Ramos (cell line): ENCODE measurements at regions not wholly inside any gene's neighbourhood (a gene's known extent, or its start where the extent isn't known, plus 50 kb on each side); places are given as distances from the start of the nearest gene placed in this dataset.
"Not testable (repeated sequence)": the region's sequence is repeated elsewhere in the genome, so short reads cannot be mapped to it uniquely, and the experiment has no call there.

Source experiments
- in situ Hi-C: fragments of 300-500 bp; cut with MboI; formaldehyde crosslinking; loops from one replicate; pipeline ENCODE4 v1.14.3; 2022; ENCODE audit warnings: low sequenced_read_pairs; ENCODE audit not compliant: unreplicated experiment

- in situ Hi-C loops, result no loop called here
Measured at GRCh38 chr1:182331387-182331786, 60.2 kb downstream of the GLUL start.

DNA sequence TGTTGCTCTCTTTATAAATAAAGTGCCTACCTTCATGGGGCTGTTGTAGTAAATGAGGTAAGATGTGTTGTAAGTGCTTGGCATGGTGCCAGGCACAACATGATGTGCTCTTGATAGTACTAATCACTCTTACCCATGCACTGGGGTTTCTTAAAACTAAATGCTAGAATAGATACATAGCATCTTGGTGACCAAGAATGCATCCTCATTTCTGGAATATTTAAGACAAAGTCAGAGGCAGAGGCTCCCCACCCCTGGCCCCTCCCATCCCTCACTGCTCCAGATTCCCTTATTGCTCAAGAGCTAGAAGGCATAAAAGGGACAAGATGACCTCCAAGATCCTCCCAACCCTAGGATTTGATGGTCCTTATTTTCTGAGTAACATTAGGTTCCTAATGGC, 61.3 kb downstream of the GLUL start:
- in situ Hi-C loops, result no loop called here

DNA sequence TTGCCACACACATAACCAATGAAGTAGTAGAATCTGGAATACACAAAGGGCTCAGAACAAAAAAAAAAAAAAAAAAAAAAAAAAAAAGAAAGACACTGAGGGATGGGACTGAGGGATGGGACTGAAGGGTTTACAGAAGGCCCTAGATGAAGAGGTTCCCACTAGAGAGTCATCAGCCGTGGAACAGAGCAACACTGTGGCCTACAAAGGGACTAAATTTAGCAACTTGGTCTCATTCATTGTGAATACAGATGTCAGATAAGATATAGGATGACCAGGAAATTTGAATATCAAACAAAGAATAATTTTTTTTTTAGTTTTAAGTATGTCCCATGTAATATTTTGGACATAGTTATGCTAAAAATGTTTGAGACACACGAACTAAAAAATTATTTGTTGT, 62.1 kb downstream of the GLUL start:
- in situ Hi-C loops, result no loop called here

- in situ Hi-C loops, result no loop called here
Measured at GRCh38 chr1:182328591-182328990, 63.0 kb downstream of the GLUL start.

- in situ Hi-C loops, result no loop called here
Measured at GRCh38 chr1:182325339-182325738, 66.3 kb downstream of the GLUL start.

GRCh38 chr1:182321532-182321931, 70.1 kb downstream of the GLUL start:
- in situ Hi-C loops, result not testable (repeated sequence)

DNA sequence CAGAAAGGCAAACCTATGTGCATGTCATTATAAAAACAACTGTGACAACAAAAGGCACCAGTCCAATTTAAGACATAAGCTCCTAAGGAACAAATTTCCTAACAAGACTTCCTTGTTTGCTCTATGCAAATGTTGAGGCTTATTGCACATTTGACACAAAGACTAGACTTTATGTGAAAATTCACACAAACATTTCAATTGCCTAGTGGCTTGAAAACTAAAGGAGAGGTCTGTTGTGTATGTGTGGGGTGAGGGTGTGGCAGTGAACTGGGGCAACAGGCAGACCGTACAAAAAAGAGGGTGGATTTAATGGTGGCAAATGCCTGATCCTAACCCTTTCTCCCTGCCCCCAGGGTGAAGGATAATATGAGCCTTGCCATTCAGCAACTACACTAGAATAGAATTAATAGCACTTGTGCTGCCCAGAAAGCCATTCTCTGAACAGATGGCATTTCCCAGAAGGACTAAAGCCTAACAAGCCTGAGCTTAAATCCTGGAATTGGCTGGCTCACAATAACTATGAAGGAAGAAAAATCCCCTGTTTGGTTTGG, 73.9 kb downstream of the GLUL start:
- in situ Hi-C loops, result no loop called here

- in situ Hi-C loops, result not testable (repeated sequence)
Measured at GRCh38 chr1:182316454-182316853, 75.1 kb downstream of the GLUL start.

- in situ Hi-C loops, result no loop called here
Measured at GRCh38 chr1:182315167-182315556, 76.4 kb downstream of the GLUL start.

DNA sequence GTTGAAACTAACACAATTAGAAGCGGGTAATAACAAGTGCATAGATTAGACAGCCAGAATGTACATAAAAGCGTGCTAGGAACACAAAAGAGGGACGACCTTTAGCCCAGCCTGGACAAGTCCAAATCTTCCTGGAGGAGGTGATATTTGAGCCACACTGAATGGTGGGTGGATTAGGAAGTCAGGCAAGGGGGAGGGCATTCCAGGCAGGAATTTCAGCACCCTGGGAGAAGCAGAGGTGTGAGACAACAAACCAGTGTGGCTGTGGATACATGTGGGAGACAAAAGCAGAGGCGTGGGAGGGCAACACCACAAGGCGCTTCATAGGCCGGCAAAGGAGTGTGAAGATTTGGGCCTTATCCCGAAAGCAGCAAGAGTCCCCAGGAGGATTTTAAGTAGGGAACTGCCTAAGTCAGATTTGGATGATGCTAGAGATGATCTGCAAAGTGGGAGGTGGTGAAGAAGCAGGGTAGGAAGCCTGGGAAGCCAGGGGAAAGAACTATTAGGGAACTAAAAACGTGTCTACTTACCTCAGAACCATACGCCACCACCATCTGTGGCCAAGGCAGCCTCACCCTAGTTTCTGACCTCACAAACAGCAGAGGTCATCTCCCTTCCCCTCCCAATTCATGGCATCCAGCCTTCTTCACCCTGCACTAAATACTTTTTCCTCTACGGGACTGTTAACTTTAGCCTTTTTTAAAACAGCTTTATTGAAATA, 81.8 kb downstream of the GLUL start:
- in situ Hi-C loops, result no loop called here

DNA sequence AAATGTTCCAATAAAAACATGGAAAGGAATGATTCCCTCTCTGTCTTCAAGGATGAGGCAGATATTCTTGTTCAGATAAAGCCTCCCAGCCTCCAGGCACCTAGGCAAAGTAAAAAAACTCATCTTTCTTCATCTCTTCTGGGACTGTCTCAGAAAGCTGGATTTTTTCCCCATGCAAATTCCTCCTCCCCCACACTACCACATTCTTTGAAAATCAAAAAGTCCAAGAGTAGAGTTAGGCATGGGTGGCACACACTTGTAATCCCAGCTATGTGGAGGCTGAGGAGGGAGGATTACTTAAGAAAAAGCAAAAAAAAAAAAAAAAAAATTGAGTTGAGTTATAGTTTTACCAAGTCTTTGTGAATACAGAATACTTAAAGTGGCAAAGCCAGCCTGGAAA, 82.8 kb downstream of the GLUL start:
- in situ Hi-C loops, result no loop called here

DNA sequence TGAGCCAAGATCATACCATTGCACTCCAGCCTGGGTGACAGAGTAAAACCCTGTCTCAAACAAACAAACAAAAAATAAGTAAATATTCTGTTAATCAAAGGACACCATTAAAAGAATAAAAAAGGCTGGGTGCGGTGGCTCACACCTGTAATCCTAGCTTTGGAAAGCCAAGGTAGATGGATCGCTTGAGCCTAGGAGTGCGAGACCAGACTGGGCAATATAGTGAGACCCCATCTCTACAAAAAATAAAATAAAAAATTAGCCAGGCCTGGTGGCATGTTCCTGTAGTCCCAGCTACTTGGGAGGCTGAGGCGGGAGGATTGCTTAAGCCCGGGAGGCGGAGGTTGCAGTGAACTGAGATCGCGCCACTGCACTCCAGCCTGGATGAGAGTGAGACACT, 84.1 kb downstream of the GLUL start:
- in situ Hi-C loops, result not testable (repeated sequence)

DNA sequence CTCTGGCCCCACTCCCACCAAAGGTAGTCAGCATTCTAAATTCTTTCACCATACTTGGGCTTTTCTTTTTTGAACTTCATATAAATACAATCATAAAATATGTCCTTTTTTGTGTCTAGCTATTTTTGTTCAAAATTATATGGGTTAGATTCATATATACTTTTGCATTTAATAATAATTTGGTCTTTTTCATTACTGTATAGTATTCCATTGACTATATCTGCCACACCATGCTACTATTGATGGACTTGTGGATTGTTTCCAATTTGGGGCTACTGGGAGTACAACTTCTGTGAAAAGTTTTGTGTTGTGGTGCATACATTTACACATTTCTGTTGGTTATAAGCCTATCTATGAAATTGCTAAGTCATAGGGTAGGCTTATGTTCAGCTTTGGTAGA, 85.7 kb downstream of the GLUL start:
- in situ Hi-C loops, result no loop called here

DNA sequence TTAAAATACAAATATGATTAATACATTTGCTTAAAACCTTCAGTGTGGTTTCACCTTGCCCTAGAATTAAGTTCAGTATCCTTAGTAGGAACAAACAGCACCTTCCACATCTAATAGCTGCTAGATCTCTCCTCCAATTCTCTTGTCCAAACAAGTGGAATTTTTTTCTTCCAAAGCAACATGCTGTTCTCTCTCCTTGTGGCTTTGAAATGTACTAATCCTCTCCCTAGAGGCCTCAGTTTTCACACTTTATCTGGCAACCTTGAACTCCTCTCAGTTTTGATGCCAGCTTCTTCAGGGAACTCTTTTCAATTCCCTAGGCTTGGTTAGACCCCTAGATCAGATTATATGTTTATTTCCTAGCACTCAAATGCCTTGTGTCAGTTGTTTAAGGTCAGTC, 87.0 kb downstream of the GLUL start:
- in situ Hi-C loops, result no loop called here

DNA sequence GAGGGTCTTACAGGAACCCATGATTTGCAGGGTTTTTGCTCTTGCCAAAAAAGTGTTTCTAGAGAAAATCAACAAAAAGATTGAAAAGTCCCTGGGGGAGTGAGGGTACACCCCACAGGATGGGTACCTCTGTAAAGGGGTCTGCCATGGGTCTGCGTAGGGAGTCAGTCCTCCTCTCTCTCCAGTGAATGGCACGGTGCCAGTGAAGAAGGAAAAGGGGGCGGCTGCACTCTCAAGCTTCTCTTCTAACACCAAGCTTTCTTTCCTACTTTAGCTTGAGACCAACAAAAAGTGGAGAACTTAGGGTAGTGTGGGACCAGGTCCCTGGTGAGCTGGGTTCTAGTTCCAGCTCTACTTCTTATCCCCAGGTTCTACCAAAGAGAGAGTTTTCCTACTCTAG, 87.4 kb downstream of the GLUL start:
- in situ Hi-C loops, result no loop called here

DNA sequence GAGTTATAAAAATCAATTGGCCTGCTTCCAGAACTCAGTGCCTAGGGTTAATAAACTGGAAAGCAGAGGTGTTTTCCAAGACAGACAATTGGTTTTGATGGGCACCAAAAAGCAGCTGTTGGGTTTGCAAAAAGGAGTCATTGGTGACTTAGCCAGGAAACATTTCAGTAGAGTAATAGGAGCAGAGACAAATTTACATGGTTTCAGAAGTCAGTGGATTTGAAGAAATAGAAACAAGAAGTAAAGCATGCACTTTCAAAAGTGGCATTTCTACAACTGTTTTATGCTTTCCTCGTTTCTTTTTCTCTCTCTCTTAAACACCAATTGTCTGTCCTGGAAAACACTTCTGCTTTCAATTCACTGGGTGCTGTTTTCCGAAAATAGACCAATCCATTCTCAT, 87.8 kb downstream of the GLUL start:
- in situ Hi-C loops, result no loop called here

DNA sequence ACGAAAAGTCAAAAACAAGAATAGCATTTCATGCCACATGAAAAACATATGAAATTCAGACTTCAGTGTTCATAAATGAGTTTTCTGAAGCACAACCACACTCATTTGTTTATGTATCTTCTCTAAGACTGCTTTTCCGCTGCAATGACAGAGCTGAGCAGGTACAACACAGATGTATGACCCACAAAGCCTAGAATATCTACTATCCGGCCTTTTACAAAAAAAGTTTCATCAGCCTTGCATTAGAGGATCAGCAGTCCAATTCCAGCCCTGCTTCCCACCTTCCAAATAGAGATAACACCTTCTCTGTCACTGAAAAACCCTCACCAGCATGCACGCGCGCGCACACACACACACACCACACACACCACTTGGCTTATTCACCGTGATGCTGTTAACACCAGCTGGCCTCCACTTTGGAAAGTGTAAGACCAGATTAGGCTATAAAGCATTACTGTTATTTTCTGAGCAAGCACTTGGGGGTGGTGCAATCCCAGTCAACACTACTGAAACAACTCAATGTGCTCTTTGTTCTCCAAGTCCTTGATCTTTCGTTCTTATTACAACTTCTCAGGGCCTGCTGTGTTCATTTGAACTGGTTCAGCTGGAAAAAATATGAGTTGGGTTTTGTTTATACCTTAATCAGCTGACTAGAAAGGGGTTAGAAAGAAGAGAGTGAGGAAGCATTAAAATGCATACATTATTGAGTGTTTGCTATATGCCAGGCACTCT, 90.0 kb downstream of the GLUL start:
- in situ Hi-C loops, result no loop called here

GRCh38 chr1:182301026-182301436, 90.6 kb downstream of the GLUL start:
- in situ Hi-C loops, result no loop called here

GRCh38 chr1:182299728-182300616, 91.6 kb downstream of the GLUL start:
- in situ Hi-C loops, result no loop called here

DNA sequence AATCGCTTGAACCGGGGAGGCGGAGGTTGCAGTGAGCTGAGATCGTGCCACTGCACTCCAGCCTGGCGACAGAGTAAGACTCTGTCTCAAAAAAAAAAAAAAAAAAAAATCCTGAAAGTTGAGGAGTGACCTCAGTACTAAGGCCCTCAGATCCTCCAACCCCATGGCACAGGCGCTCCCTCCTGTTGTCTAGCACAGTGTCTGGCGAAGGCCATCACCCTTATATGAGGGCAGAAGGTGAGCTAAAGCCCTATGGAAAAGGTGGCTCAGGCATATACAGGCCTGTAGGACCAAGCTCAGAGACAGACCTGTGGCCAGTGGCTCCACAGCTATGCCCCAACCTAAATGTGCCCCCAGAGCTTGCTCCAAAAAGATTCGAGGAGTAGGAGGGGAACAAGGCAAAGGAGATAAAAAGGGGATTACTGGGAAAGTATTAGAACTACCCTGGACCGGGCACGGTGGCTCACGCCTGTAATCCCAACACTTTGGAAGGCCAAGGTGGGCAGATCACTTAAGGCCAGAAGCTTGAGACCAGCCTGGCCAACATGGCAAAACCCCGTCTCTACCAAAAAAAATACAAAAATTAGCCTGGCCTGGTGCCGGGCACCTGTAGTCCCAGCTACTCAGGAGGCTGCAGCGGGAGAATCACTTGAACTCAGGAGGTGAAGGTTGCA, 92.4 kb downstream of the GLUL start:
- in situ Hi-C loops, result not testable (repeated sequence)
